HepG2 (cell line): ENCODE measurements at regions not wholly inside any gene's neighbourhood (a gene's known extent, or its start where the extent isn't known, plus 50 kb on each side); places are given as distances from the start of the nearest gene placed in this dataset.
"Not testable (repeated sequence)": the region's sequence is repeated elsewhere in the genome, so short reads cannot be mapped to it uniquely, and the experiment has no call there.

Experiments used
- ATAC-seq: fragments of 200-7000 bp; cut with Tn5 transposase; 3 replicates; pipeline ENCODE4 v1.9.1; 2020; ENCODE audit warnings: mild to moderate bottlenecking, moderate library complexity
- BruUV-seq: library from RNA; stranded (reverse); fragments of 400-500 nt; replicated peaks from 2 replicates; lab custom pipeline; 2021; lab: Mats Ljungman, UMichigan
- CTCF ChIA-PET: fragments of 300-600 bp; formaldehyde crosslinking; extraction: SDS; loops from one replicate; lab custom pipeline; 2021; ENCODE audit warnings: low total read pairs, inconsistent platforms, low intra/inter-chr PET ratio; lab: Yijun Ruan, JAX
- POLR2A ChIA-PET: fragments of 350-600 bp; sonication (Branson Sonifier 250); formaldehyde crosslinking; loops from one replicate; lab custom pipeline; 2020; ENCODE audit warnings: antibody characterized with exemption, inconsistent platforms; lab: Yijun Ruan, JAX
- DNase-seq: peaks from one replicate; pipeline ENCODE4 v3.0.0-alpha.2; 2015; ENCODE audit warnings: low spot score
- FAIRE-seq: peaks from 3 replicates; lab custom pipeline; 2011; peaks lifted over from hg19 to GRCh38; lab: Jason Lieb, UNC
- H2AFZ ChIP-seq: one replicate; pipeline ENCODE4 v1.6.1; 2011; ENCODE audit warnings: low read length, inconsistent platforms
- H3K27ac ChIP-seq: fragments of 300-600 bp; 3 replicates; pipeline ENCODE4 v1.8.0; 2011; ENCODE audit warnings: mixed run types, mild to moderate bottlenecking, mixed read lengths, low read length, inconsistent platforms; ENCODE audit not compliant: insufficient read depth; ENCODE audit errors: extremely low read length
- H3K27me3 ChIP-seq, 2 experiments: fragments of 200-600 bp in 1 of 2; 2 replicates in 1 of 2; 3 replicates in 1 of 2; pipeline versions ENCODE4 v1.6.0 to v1.8.0; 2011; ENCODE audit warnings: low read length in 2 of 2, mild to moderate bottlenecking in 2 of 2, moderate library complexity in 2 of 2, inconsistent platforms in 1 of 2; ENCODE audit not compliant: insufficient read depth in 2 of 2, control insufficient read depth in 1 of 2
- H3K36me3 ChIP-seq, 2 experiments: fragments of 200-600 bp in 1 of 2; replicated peaks in 1 of 2; 2 replicates in 1 of 2; 3 replicates in 1 of 2; pipeline versions ENCODE4 v1.5.1 to v1.8.0; 2011; ENCODE audit warnings: low read length in 2 of 2, inconsistent platforms in 1 of 2; ENCODE audit not compliant: insufficient read depth in 2 of 2, control insufficient read depth in 1 of 2
- H3K4me1 ChIP-seq: 2 replicates; pipeline ENCODE4 v1.5.1; 2012; ENCODE audit warnings: low read length, inconsistent platforms; ENCODE audit not compliant: insufficient read depth
- H3K4me2 ChIP-seq: 2 replicates; pipeline ENCODE4 v1.6.0; 2011; ENCODE audit warnings: low read depth, low read length, inconsistent platforms
- H3K4me3 ChIP-seq, 3 experiments: fragments of 200-600 bp in 1 of 3; sonication (generic), shearing (Covaris generic) in 1 of 3; replicated peaks in 1 of 3; 2 replicates each; pipeline ENCODE4 v1.5.1; 2011 to 2016; ENCODE audit warnings: low read length in 3 of 3, inconsistent platforms in 2 of 3, low read depth in 2 of 3, mild to moderate bottlenecking in 2 of 3, control low read depth in 1 of 3, mixed read lengths in 1 of 3; ENCODE audit not compliant: insufficient read depth in 1 of 3
- H3K79me2 ChIP-seq: one replicate; pipeline ENCODE4 v1.6.1; 2011; ENCODE audit warnings: low read length, inconsistent platforms; ENCODE audit not compliant: insufficient read depth
- H3K9ac ChIP-seq: 2 replicates; pipeline ENCODE4 v1.6.0; 2011; ENCODE audit warnings: mild to moderate bottlenecking, low read depth, low read length, inconsistent platforms; ENCODE audit not compliant: insufficient read depth
- H3K9me3 ChIP-seq: 2 replicates; pipeline ENCODE4 v1.5.1; 2012; ENCODE audit warnings: mild to moderate bottlenecking, low read length
- H4K20me1 ChIP-seq: 2 replicates; pipeline ENCODE4 v1.6.0; 2011; ENCODE audit warnings: inconsistent platforms, mild to moderate bottlenecking, low read length, moderate library complexity; ENCODE audit not compliant: insufficient read depth
- AKNA ChIP-seq: sonication (generic); formaldehyde crosslinking; IDR thresholded peaks from 2 replicates; pipeline ENCODE4 v1.4.0; 2020; ENCODE audit warnings: missing genetic modification reagents, borderline replicate concordance
- GABPB1 ChIP-seq: IDR thresholded peaks from 2 replicates; pipeline ENCODE4 v1.6.1; 2016; ENCODE audit warnings: mild to moderate bottlenecking, missing genetic modification reagents, moderate library complexity, missing compliant biosample characterization
- MAX ChIP-seq: IDR thresholded peaks from 2 replicates; pipeline ENCODE4 v1.6.1; 2012; ENCODE audit warnings: inconsistent platforms
- ZNF382 ChIP-seq: sonication (generic); formaldehyde crosslinking; IDR thresholded peaks from 2 replicates; pipeline ENCODE4 v1.5.0; 2020; ENCODE audit warnings: missing genetic modification reagents, mild to moderate bottlenecking, borderline replicate concordance
- ZNF670 ChIP-seq: sonication (generic); formaldehyde crosslinking; IDR thresholded peaks from 2 replicates; pipeline ENCODE4 v1.8.0; 2022; ENCODE audit warnings: mild to moderate bottlenecking, missing genetic modification reagents, borderline replicate concordance
- ZNF883 ChIP-seq: sonication (generic); formaldehyde crosslinking; IDR thresholded peaks from 2 replicates; pipeline ENCODE4 v1.5.1; 2020; ENCODE audit warnings: mild to moderate bottlenecking, missing genetic modification reagents; ENCODE audit errors: not compliant biosample characterization
- WGBS: methylation state at CpG from one replicate; pipeline ENCODE4 v1.1.6; 2017; ENCODE audit warnings: low lambda C conversion rate; 5-methylcytosine and 5-hydroxymethylcytosine counted together
- in situ Hi-C: cut with HindIII; loops from 2 replicates; pipeline ENCODE4 v1.10.0; 2017; ENCODE audit warnings: low pct_unique_long_range_greater_than_20kb; ENCODE audit not compliant: extremely low pct_ligation_motif_present
- intact Hi-C: fragments of 100-400 bp; cut with micrococcal nuclease; formaldehyde crosslinking; loops from one replicate; pipeline ENCODE4 v1.10.0; 2022; ENCODE audit not compliant: unreplicated experiment

GRCh38 chr6:4723383-4723782 is 52.8 kb upstream of the CDYL start:
- Histone ChIP-seq H3K9ac (no peak overlapping the region), H4K20me1 (no peaks in the 10 kb centered on the region), H3K36me3 (no peaks in the 10 kb centered on the region), H2AFZ (no peak overlapping the region), H3K79me2 (no peaks in the 10 kb centered on the region), H3K9me3 (no peaks in the 10 kb centered on the region), H3K4me1 (peaks cover 9% of the 10 kb centered on the region), H3K4me3 (no peak overlapping the region), H3K4me2 (no peak overlapping the region), H3K27me3 (peaks cover 0 to 7% of the 10 kb centered on the region in 2 experiments; a peak in 1 of 5 replicates), H3K27ac (no peak overlapping the region)
- TF ChIP-seq ZNF382 (CRISPR knock-in tag) (no peak), ZNF670 (CRISPR knock-in tag) (no peak), MAX (no peak), ZNF883 (no peak), AKNA (CRISPR knock-in tag) (no peak), GABPB1 (CRISPR knock-in tag) (no peak)
- peak; percentile 24 for ATAC-seq
- ChIA-PET CTCF (no interaction called here), POLR2A (no interaction called here)
- WGBS = 7% methylated on average over 6 of the region's 6 CpGs
- in situ Hi-C loops (no loop called here), intact Hi-C loops (no loop called here)
- no peak for DNase-seq
- no peak for FAIRE-seq
- BruUV-seq = no TSS peak

- intact Hi-C loops, DNase-seq, POLR2A ChIA-PET, H3K9me3 ChIP-seq, H3K4me1 ChIP-seq, BruUV-seq, FAIRE-seq, H3K36me3 ChIP-seq, H3K79me2 ChIP-seq, H3K4me3 ChIP-seq, H3K27ac ChIP-seq, H4K20me1 ChIP-seq, H3K4me2 ChIP-seq, H3K9ac ChIP-seq, in situ Hi-C loops, ATAC-seq, CTCF ChIA-PET, H2AFZ ChIP-seq: not testable (repeated sequence)
- H3K27me3 ChIP-seq = peaks cover 0 to 14% of the 10 kb centered on the region in 2 experiments; a peak in 2 of 5 replicates
- 35% methylated on average over 4 of the region's 4 CpGs for WGBS
Observed at GRCh38 chr6:4721368-4721767, 54.8 kb upstream of the CDYL start.
